Left ventricle myocardium superior (tissue), 1 donor: ENCODE measurements at regions not wholly inside any gene's neighbourhood (a gene's known extent, or its start where the extent isn't known, plus 50 kb on each side); places are given as distances from the start of the nearest gene placed in this dataset.
"Not testable (repeated sequence)": the region's sequence is repeated elsewhere in the genome, so short reads cannot be mapped to it uniquely, and the experiment has no call there.

ENCODE experiments used
- ATAC-seq: fragments of 200-7000 bp; cut with Tn5 transposase; one replicate; pipeline ENCODE4 v1.9.1; 2020; ENCODE audit warnings: mild to moderate bottlenecking, moderate library complexity
- DNase-seq: peaks from one replicate; pipeline ENCODE4 v3.0.0-alpha.2; 2020
- intact Hi-C: fragments of 100-400 bp; cut with micrococcal nuclease; formaldehyde crosslinking; loops from one replicate; pipeline ENCODE4 v1.11.0; 2022
- donor health status: DM: no; HTN: yes; CAD: no; lungs with severe emphysema.

DNA sequence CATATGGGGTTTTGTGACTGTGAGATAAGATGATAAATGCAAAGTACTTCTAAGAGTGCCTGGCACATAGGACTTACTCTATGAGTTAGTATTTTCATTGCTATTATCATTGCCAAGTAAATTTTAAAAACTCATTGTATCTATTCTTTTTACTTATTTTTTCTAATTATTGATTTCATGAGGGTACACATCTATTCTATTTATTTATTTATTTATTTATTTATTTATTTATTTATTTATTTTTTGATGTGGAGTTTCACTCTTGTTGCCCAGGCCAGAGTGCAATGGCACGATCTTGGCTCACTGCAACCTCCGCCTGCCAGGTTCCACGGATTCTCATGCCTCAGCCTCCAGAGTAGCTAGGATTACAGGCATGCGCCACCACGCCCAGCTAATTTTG, 556.6 kb upstream of the DIAPH2 start:
- DNase-seq, ATAC-seq, intact Hi-C loops: not testable (repeated sequence)

GRCh38 chrX:96140796-96141195, 543.8 kb upstream of the DIAPH2 start:
- ATAC-seq (no peak), DNase-seq (no peak)
- intact Hi-C loops = no loop called here

DNA sequence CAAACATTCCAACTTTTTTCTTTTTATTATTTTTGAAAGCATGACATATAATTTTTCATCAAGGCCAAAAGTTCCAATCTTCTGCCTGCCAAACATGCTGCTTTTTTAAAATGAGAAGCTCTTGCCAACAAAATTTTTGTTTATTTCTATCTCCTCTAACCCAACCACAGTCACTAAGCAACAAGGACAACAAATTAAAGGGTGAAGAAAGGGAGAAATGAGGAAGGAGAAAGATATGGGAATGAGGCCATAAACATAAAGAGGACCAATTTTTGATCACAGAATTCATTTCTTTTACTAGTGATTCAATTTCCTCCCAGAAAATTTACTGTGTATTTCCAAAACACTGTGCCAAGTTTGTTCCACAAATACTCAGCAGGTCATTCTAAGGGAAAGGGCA, 537.0 kb upstream of the DIAPH2 start:
- intact Hi-C loops = no loop called here
- no peak for ATAC-seq
- DNase-seq = no peak

DNA sequence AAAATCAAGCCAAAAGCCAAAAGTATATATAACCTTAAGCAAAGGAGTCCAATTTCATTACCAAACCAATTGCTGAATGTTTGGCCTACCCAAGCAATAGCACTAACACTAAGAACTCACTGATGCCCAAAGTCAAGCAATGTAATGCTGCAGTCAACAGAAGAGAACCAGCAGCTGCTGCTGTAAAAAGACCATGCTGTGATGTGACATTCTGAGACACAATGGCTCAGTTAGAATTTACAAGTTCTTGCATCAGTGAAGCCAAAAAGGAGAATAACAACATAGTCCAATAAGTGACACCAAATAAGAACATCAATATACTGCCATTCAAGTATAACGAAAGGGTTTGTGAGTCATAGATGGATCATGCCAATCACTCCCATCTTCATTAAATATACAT, 514.0 kb upstream of the DIAPH2 start:
- DNase-seq (no peak), ATAC-seq (no peak)
- intact Hi-C loops = no loop called here

DNA sequence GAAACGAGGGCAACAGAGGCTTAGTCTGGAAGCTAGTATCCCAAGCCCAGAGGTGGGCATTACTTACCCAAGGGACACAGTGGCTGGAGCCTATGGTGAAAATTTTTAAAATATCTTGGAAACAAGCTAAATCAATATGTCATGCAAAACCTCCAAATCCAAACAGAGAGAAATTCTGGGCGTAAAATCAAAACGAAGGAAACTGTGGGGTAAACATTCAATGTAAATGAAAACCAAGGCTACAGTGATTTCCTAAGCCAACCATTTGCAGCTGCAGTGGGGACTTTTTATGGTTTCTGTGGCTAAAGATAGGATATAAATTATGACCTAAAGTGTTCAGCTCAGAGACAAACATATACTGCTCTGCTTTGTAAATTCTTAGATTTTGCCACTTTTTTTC, 507.7 kb upstream of the DIAPH2 start:
- intact Hi-C loops = no loop called here
- DNase-seq (no peak), ATAC-seq (no peak)

DNA sequence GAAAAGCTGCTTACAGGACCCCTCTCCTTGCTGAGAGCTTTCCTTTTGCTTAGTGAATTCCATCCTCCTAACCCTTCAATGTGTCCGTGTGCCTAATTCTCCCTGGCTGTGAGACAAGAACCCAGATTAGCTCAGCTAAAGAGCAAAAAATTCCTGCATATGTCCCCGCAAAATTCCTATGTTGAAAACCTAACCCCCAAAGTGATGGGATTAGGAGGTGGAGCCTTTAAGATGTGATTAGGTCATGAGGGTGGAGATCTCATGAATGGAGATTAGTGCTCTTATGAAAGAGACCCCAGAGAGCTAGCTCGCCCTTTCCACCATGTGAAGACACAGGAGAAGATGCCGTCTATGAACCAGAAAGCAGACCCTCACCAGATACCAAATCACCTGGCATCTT, 503.0 kb upstream of the DIAPH2 start:
- intact Hi-C loops = no loop called here
- no peak for DNase-seq
- ATAC-seq = no peak

GRCh38 chrX:96182366-96182765, 502.3 kb upstream of the DIAPH2 start:
- DNase-seq (no peak), ATAC-seq (no peak)
- intact Hi-C loops = no loop called here

GRCh38 chrX:96183391-96183790, 501.3 kb upstream of the DIAPH2 start:
- ATAC-seq (no peak), DNase-seq (no peak)
- intact Hi-C loops = no loop called here

GRCh38 chrX:96183843-96184242, 500.8 kb upstream of the DIAPH2 start:
- ATAC-seq (no peak), DNase-seq (no peak)
- intact Hi-C loops = no loop called here

GRCh38 chrX:96204928-96205327, 479.7 kb upstream of the DIAPH2 start:
- DNase-seq = no peak
- no peak for ATAC-seq
- intact Hi-C loops = no loop called here

- ATAC-seq (no peak), DNase-seq (no peak)
- intact Hi-C loops = no loop called here
Measured at GRCh38 chrX:96211953-96212352, 472.7 kb upstream of the DIAPH2 start.

DNA sequence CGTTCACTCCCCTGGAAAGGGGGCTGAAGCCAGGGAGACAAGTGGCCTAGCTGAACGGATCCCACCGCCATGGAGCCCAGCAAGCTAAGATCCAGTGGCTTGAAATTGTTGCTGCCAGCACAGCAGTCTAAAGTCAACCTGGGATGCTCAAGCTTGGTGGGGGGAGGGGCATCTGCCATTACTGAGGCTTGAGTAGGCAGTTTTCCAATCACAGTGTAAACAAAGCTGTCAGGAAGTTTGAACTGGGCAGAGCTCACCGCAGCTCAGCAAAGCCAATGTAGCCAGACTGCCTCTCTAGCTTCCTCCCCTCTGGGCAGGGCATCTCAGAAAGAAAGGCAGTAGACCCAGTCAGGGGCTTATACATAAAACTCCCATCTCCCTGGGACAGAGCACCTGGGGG, 470.0 kb upstream of the DIAPH2 start:
- intact Hi-C loops, DNase-seq, ATAC-seq: not testable (repeated sequence)

DNA sequence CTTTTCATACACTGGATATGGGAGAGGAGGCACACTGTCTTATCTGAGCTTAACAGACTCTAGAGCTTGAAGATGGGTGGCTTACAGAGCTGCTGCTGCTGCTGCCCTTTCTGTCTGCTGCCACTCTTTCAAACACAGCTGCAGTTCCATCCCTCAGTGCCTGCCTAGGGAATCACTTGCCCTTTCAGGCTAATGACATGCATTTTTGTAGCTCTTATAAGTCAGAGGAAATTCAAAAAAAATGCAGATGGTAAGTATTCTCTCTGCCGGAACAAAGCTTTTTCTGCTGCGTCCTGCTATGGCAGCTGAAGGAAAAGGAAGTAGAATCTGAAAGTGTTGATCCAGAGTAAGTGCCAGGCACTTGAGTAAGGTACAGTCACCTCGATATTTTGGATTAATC, 460.4 kb upstream of the DIAPH2 start:
- no peak for DNase-seq
- ATAC-seq = no peak
- intact Hi-C loops = no loop called here

GRCh38 chrX:96244955-96245354, 439.7 kb upstream of the DIAPH2 start:
- DNase-seq = no peak
- ATAC-seq = no peak
- intact Hi-C loops = no loop called here

DNA sequence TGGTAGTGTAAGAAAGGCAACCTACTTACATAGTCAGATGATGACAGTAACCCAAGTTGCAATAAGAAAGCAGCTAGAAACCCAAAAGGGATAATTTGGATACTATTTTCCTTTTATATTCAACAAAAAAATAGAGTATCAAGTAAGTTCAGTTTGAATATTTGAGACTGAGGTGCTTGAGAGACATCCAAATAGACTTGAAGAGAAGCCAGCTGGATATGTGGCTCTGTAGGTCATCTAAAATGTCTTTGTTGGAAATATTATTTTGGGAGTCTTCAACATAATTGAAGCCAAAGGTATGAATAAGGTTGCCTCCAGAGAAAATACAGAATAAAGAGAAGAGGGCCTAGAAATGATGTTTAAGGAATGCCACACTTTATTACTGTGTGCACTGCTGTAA, 438.2 kb upstream of the DIAPH2 start:
- intact Hi-C loops = no loop called here
- ATAC-seq (no peak), DNase-seq (no peak)
